ENCODE measurements at regions not wholly inside any gene's neighbourhood (a gene's known extent, or its start where the extent isn't known, plus 50 kb on each side); places are given as distances from the start of the nearest gene placed in this dataset.
A peak's percentile ranks its signal among the peaks of the same experiment; 100 is the strongest.

- TF ChIP-seq POLR2AphosphoS5 (IDR thresholded peaks at IDR 0.05) (no peak), POLR2A (IDR thresholded peaks at IDR 0.05) (no peak), EP300 (IDR thresholded peaks at IDR 0.05) (no peak)
- TF ChIP-seq, protein P1, sequence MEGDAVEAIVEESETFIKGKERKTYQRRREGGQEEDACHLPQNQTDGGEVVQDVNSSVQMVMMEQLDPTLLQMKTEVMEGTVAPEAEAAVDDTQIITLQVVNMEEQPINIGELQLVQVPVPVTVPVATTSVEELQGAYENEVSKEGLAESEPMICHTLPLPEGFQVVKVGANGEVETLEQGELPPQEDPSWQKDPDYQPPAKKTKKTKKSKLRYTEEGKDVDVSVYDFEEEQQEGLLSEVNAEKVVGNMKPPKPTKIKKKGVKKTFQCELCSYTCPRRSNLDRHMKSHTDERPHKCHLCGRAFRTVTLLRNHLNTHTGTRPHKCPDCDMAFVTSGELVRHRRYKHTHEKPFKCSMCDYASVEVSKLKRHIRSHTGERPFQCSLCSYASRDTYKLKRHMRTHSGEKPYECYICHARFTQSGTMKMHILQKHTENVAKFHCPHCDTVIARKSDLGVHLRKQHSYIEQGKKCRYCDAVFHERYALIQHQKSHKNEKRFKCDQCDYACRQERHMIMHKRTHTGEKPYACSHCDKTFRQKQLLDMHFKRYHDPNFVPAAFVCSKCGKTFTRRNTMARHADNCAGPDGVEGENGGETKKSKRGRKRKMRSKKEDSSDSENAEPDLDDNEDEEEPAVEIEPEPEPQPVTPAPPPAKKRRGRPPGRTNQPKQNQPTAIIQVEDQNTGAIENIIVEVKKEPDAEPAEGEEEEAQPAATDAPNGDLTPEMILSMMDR (IDR thresholded peaks at IDR 0.05): peak; percentile 33 to 71 (median 42)
Measured at GRCh38 chr17:51461578-51462004, 201.2 kb downstream of the UTP18 start.
